ENCODE measurements at regions not wholly inside any gene's neighbourhood (a gene's known extent, or its start where the extent isn't known, plus 50 kb on each side); places are given as distances from the start of the nearest gene placed in this dataset.
"Not testable (repeated sequence)": the region's sequence is repeated elsewhere in the genome, so short reads cannot be mapped to it uniquely, and the experiment has no call there.

DNA sequence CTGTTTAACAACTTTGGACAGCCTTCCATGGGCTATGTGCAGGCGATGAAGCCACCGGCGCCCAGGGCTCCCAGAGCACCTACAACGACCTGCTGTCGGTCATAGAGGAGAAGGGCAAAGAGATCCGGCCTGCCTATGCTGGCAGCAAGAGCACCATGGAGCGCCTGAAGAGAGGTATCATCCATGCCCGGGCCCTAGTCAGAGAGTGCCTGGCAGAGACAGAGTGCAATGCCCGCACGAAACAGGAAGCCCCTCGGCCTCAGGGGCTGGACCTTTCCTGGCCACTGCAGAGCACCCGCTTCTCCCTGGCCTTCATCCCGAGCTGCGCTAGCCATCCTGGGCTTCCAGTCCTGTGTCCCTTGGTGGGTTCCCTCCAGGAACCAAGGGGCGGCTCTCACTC, 497.0 kb upstream of the PHF14 start:
- no peak for DNase-seq

DNA sequence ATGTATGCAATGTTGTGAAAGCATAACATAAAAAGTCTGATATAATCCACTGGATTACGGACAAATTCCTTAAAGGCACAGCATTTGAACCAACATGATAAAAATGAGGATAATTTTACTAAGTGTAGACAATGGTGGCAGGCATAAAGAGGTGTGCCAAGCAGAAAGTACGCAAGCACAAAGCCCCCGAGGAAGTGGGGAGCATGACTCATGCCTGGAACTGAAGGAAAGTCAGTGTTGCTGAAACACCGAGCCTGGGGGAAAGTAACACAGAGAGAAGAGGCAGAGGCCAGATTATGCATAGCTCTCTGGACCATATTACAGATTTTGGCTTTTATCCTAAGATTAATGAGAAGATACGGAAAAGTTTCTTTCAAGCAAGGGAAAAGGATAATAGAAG, 490.0 kb upstream of the PHF14 start:
- DNase-seq: no peak

DNA sequence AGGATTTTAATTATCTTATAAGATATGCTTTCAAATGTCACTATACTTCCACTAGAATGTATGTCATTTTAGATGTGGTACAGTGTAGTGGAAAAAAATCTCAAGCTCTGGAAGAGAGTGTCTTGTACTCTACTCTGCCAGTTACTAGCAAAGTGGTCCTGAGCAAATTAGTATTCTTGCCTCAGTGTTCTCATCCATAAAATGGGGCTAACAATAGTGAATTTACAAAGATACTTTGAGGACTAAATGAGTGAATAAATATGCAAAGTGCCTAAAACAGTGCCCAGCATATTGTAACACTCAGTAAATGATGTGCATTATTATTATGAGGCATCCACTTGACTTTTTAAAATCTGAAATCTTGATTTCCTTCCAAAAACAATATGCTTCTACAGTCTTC, 488.9 kb upstream of the PHF14 start:
- DNase-seq: no peak

DNA sequence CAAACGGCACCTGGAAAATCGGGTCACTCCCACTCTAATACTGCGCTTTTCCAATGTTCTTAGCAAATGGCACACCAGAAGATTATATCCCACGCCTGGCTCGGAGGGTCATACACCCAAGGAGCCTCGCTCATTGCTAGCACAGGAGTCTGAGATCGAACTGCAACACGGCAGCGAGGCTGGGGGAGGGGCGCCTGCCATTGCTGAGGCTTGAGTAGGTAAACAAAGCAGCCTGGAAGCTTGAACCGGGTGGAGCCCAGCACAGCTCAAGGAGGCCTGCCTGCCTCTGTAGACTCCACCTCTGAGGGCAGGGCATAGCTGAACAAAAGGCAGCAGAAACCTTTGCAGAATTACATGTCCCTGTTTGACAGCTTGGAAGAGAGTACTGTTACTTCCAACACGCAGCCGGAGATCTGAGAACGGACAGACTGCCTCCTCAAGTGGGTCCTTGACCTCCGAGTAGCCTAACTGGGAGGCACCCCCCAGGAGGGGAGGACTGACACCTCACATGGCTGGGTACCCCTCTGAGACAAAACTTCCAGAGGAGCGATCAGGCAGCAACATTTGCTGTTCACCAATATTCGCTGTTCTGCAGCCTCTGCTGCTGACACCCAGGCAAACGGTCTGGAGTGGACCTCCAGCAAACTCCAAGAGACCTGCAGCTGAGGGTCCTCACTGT, 472.3 kb upstream of the PHF14 start:
- not testable (repeated sequence) for DNase-seq

DNA sequence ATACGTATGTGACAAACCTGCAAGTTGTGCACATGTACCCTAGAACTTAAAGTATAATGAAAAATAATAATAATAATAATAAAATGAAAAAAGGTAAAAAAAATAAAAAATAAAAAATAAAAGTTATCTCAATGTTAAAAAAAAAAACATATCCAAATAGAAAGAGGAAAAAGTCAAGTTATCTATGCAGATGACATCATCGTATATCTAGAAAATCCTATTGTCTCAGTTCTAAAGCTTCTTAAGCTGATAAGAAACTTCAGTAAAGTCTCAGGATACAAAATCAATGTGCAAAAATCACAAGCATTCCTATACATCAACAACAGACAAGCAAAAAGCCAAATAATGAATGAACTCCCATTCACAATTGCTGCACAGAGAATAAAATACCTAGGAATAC, 466.6 kb upstream of the PHF14 start:
- no peak for DNase-seq

DNA sequence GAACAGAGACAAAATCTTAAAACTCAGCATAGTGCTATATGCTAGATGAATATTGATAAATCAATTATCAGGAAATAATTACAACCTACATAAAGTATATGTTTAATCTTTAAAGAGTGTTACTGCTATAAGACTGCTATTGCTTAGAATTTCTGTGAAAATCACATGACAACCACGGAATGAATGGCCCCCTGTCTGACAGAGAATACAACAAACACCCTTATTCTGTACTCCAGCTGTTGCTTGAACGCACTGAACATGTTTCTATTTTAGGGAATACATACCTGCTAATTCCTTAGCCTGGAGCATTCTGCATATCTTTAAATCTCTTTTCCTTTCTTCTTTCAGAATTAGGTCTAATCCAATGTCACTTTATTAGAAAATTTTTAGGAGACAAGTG, 452.4 kb upstream of the PHF14 start:
- no peak for DNase-seq

DNA sequence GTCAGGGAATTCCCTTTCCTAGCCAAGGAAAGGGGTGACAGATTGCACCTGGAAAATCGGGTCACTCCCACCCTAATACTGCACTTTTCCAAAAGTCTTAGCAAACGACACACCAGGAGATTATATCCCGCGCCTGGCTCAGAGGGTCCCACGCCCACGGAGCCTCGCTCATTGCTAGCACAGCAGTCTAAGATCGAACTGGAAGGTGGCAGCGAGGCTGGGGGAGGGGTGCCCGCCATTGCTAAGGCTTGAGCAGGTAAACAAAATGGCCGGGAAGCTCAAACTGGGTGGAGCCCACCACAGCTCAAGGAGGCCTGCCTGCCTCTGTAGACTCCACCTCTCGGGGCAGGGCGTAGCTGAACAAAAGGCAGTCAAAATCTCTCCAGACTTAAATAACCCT, 440.2 kb upstream of the PHF14 start:
- DNase-seq: not testable (repeated sequence)

DNA sequence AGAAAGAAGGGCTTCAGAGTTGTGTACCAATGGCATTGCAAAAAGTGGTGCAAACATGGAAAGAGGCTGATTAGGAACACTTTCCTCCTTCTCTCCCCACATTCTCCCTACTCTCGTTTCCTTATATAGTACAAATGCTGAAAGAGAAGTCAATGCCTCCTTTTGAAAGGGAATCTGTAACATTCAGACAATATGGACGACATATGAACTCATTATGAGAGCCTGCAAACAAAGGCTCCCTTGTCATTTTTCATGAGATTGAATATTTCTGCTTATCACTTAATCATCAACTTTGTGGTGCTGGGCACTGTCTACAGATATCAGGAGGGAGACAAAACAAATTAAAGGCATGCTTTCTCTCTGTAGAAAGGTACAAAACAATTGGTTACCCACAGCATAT, 437.1 kb upstream of the PHF14 start:
- DNase-seq: no peak

DNA sequence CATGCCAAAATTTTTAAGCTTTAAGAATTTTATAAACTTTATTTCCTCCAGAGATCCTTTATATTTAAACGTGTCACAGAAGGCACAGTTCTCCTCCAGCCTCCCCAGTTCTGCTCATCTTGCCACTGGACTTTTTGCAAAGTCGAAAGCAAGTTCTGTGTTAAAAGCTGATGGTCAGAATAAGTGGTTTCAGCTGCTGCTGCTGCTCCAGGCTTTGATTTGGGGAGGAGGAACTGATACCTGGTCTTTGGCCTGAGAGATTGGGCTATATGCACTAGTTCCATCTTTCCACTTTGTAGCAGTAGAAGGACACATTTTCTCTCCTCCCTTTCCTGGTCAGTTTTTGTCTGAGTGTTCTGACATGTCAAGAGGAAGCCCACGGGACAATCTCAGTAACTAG, 435.9 kb upstream of the PHF14 start:
- no peak for DNase-seq

DNA sequence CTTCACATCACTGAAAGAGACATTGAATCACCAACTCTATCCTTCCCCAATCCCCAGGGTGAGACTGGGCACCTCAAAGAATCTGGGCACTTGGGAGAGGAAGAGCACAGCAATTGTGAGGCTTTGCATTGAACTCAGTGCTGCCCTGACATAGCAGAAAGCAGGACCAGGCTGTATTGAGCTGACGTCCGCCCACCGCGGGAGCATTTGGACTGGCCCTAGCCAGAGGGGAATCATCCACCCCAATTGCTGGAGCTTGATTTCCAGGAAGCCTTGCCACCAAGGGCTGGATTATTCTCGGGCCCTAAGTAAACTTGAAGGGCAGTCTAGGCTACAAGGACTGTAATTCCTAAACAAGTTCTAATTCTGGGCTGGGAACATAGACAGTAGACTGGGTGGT, 416.3 kb upstream of the PHF14 start:
- no peak for DNase-seq

DNA sequence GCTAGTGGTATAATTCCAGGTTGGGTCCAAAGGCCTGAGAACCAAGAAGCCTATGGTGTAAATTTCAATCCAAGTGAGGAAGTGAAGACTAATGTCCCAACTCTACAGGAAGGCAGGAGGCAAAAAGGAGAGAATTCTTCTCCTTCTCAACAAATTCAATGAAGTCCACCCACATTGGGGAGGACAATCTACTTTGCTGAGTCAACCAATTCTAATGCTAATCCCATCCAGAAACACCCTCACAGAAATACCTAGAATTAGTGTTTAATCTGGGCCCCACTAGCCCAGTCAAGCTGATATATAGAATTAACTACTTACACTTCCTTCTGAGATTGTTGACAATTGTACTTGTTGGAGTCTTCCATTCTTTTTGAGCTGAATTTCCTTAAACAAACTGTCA, 413.2 kb upstream of the PHF14 start:
- DNase-seq: no peak

DNA sequence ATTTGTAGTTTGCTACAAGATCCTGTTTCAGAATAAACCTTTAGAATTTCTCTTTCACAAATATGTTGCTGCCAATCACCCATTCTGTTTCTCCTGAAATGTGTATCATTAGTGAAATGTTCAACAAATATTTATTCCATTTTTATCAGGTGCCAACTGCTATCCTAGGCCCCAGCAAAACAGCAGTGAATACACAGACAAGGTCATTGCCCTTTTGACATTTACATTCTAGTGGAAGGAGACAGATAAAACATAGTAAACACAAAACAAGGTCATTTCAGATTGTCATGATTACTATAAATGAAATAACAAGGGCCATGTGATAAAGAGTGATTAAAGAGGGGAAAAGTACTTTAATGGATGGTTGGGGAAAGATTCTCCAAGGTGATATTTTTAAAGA, 404.8 kb upstream of the PHF14 start:
- DNase-seq: no peak

DNA sequence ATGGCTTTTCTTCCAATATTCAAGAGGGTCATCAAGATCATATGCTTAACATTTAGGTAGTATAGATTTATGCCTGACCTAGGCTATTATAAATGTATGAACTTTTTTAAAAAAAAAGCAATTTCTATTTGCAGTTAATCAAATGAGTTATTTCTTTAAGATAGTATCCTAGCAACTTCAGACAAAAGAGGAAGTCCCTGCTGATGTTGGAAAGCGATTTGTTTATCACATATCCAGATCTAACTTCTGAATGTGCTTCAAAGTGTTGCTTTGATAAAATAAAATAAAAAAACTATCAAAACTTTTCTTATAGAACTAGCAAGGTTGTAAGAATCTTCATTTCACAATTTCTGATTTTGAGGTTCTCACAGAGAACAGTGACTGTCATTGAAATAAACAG, 401.9 kb upstream of the PHF14 start:
- no peak for DNase-seq

DNA sequence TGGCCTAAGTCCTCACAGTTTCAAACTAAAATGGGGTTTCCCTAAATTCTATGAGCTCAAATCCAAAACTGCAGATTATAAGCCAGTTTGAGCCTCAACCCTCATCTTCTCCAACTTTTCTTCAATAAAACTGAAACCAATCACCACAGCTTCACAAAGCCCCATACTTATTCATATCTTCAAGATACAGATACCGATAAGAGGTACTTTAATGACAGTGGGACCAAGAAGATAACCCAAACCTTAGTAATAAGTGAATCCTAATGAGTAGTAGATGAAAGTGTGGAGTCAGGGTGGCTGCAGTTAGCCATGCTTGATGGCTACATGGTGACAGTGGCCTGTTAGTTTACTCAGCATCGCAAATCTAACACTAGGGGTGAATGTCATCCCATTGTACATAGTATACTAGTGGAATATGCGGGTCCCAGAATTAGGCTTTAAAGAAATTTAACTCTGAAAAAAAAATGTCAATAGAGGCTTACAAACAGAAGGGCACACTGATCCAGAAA, 395.8 kb upstream of the PHF14 start:
- no peak for DNase-seq

DNA sequence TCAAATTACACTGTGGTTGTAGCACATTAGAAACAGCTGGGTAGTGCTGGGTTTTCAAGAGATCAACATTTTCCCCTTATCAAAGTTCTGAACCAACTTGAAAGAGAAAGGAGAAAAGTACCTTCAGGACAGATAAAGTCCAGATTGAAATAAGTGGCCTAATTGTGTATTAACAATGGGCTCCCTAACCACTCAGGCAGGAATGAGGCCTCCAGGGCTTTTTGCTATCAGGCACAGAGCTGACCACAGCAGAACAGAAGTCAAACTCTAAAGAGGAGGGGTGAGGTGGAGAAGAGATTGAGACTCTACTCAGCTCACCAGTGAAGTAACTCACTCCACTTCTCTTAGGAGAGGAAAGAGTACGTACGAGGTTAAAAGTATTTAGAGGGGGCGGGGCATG, 394.1 kb upstream of the PHF14 start:
- DNase-seq: no peak

DNA sequence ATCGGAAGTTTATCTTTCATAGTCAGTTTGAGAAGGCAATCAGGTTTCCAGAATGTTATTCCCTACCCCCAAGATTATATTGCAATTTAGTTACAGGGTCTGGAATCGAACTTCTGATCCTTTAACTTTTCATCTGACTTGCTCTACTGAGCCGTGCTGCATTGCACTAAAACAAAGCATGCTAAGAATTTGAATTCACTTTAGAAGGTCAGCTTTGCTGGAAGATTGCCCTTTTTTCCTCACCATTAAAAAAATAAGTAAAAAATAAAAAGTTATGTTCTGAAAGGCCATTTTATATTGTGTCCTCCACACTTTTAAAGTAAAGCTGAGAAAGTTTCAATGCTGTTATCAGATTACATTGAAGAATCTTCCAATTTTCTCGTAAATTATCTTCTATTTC, 388.8 kb upstream of the PHF14 start:
- DNase-seq: no peak

DNA sequence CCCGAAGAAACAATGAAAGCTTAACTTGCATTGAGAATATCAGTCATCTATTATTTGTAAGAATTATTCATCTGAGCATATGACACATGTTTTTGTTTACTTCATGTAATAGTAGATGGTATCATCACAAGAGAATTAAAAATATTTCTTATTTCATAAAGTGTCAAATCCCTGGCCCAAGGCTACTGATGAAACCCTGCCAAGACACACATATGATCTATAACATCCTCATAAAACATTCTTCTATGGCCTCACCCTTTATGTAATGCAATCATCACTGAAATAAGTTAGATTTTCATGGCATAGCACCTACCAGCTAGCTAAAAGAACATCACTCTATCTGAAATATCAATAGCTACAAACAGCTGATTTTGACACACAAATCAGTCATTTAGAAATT, 385.6 kb upstream of the PHF14 start:
- DNase-seq: no peak

DNA sequence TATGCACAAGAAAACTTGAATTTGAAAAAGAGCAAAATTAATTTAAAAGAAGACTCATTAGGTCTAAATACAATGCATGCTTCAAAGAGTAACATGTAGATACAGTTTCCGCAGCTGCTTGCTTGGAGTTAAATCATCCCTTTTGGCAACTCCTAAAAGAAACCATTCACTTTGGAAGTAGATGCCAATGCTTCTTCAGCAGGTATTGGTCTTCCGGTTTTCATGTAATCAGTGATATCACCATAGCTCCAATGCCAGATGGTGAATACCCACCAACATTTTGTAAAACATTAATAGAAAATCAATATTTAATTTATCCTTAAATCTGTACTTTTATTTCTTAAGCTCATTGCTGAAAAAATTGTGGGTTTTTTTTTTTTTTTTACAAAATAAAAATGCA, 381.1 kb upstream of the PHF14 start:
- no peak for DNase-seq

DNA sequence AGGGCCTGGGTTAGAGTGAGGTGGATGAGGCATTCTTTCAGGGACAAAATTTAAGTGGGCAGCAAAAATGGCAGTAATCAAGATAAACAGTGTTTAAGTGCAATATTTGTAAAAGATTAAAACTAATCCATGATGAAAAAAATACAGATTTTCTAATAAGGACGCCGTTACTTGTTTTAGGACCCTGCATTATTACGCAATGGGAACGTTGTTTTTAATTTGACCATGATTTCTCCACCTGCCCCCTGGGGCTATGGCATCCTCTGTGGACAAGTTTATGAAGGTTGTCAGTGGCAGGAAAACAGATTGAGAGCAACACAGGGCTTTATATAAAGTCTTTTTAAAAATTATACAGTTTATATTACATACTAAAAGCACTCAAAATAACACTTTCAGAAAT, 380.6 kb upstream of the PHF14 start:
- DNase-seq: no peak

DNA sequence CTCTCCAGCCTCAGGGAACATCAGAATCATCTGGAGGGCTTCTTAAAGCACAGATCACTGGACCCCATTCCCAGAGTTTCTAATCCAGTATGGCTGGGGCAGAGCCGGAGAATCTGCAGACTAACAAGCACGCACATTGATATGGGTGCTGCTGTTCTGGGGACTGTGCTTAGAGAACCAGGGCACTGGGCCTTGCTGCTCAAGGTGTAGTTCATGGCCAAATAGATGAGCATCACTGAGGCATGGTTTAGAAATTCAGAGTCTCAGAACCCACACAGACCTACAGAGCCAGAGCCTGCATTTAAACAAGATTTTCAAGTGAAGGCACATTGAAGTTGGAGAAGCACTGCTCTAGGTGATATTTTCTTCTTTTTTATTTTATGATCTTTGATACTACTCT, 376.8 kb upstream of the PHF14 start:
- DNase-seq: no peak

DNA sequence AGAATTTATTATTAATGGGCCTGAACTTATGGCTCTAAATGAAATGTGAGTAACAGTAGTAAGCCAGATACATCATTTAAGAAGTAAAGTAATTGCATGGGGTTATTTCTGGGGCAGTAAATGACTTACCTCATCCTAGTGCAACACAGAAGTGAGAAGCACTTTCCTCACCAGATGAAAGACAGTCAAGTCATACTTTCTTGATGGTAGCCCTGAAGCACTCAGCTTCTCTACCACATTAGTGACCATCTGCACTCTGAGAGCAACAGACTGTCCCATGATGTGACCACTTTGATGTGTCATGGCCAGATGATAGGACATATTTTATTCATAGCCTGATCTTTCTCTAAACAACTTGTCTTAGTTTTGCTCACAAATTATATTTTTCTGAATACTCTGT, 369.5 kb upstream of the PHF14 start:
- DNase-seq: no peak

DNA sequence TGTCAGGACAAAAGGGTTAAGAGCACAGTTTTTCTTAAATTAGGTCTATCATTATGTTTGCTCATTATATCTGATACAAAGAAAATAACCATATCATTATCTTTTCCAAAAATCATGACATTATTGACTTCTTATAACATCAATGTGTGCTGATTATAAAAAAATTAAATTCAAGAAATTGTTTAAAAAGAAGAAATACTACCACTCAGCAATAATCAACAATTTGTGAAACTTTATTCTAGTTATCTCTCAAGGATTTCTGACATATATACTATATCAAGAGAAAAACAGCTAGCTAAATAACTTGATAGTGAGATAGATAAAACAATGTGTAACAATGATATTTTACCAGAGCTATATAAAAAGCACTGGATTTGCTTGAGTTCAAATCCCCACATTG, 360.7 kb upstream of the PHF14 start:
- no peak for DNase-seq

DNA sequence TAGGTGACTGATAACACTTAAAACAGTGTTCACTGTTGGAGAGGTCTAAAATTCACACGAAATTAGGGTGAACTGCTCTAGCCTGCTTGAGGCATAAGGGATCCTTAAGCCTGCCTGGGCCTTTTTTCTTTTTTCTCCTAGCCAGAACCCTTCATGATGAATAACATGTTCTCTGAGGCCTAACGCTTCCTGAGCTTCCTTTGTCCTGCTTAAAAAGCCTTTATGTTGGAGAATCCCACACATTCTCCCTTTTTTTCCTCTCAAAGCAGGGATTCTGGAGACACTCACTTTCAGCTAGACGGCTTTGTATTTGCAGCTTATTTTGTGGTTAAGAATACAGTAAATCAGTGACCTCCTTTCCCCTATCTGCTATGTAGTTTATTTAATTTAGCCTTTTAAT, 354.7 kb upstream of the PHF14 start:
- no peak for DNase-seq

DNA sequence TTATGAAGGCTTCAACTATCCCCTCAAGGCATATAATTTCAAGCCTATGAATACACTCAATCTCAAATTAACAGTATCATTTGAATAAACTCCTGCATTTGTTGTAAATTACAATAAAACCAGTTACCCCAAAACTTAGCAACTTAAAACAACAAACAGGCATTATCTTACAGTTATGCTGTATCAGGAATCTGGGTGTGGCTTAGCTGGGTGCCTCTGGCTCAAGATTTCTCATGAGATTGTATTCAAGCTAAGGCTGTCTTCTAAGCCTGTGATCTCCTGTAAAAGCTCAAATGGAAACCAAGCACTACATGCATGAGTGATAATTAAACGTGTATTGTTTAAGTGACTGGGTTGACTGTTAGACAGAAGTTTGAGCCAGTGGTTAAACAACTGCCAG, 341.0 kb upstream of the PHF14 start:
- DNase-seq: no peak

DNA sequence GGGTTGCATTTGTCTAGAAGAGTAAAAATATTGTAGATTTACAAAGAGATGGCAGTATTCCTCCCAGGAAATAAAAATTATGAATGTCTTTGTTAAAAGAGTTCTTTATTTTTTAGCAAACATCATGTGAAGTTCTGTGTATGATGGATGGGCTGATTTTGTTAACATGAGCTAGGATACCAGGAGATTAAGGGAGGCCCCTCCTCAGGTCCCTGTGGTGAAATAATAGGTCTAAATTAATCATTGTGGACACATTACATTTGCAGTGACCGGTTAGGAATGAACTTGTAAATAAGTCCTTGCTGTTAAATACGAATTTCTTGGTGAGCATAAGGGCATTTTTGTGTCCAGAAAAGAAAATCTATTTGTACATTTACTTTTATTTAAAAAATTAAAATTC, 339.4 kb upstream of the PHF14 start:
- DNase-seq: no peak

Measured in fibroblast of skin of scalp (primary cell).